HG02610 (cell line): ENCODE measurements at regions not wholly inside any gene's neighbourhood (a gene's known extent, or its start where the extent isn't known, plus 50 kb on each side); places are given as distances from the start of the nearest gene placed in this dataset.
"Not testable (repeated sequence)": the region's sequence is repeated elsewhere in the genome, so short reads cannot be mapped to it uniquely, and the experiment has no call there.

ENCODE experiments used
- ATAC-seq: cut with Tn5 transposase; IDR thresholded peaks from one replicate; pipeline ENCODE4 v1.9.1; 2021; ENCODE audit warnings: mild to moderate bottlenecking, moderate library complexity; ENCODE audit not compliant: unreplicated experiment

- no peak for ATAC-seq
Measured at GRCh38 chr10:56585447-56586171, 224.6 kb upstream of the ZWINT start.

DNA sequence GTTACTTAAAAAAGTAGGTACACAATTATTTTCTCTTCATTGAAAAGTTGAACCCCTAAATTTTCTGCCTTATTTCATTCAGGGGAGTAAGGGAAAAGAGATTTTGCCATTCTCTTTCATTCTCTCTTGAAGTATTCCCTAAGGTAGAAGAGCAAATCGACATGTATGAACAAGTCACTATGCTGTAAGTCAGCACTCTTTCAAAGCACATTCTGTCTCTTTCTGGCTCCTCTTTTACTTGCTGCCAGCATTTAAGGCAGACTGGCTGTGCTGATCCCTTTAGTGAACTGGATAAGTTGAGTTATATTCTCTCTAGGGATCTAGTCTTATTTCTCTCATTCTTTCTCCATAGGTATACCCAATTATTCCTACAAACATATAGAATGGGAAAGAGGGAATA is 222.3 kb upstream of the ZWINT start:
- no peak for ATAC-seq

GRCh38 chr10:56567580-56567979 is 206.5 kb upstream of the ZWINT start:
- ATAC-seq, result no peak

DNA sequence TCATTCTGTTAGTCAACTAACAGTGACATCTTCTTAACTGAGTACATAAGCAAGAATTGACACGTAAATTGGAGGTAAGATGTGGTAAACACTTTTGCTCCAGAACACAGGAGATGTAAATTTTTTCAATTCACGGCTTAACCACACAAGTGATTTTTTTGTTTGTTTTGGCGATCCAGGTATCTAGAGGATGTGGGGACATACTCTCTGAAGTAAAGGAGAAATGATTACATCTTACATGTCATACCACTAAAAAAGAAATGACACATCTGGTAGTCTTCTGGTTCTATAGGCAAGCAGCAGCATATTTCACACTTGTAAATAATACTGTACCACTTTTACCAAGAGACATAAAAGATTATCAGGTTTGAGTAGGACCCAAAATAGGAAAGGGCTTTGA is 200.3 kb upstream of the ZWINT start:
- peak; percentile 70 for ATAC-seq

GRCh38 chr10:56551037-56551436 is 190.0 kb upstream of the ZWINT start:
- no peak for ATAC-seq

- ATAC-seq, result no peak
Measured at GRCh38 chr10:56547163-56547562, 186.1 kb upstream of the ZWINT start.

- ATAC-seq, result peak; percentile 38
Measured at GRCh38 chr10:56537984-56538383, 176.9 kb upstream of the ZWINT start.

DNA sequence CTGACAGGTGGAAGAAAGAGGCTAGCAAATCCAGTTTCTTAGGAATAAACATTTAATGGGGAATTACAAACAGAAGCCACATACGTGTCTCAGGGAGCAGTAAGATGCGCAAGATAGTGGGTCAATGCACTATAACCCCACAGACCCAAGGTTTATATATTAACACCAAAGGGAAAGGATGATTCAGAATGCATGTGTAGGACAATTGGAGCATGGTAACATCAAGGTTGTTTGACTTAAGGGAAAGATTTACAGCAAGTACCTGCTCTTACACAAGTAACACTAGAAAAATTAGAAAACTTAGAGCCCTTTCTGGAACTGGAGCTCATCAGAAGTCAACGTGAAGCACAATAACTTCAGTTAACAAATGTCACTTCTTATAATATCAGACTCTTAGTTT is 161.1 kb upstream of the ZWINT start:
- no peak for ATAC-seq

- ATAC-seq, result no peak
Measured at GRCh38 chr10:56508562-56508961, 147.5 kb upstream of the ZWINT start.

DNA sequence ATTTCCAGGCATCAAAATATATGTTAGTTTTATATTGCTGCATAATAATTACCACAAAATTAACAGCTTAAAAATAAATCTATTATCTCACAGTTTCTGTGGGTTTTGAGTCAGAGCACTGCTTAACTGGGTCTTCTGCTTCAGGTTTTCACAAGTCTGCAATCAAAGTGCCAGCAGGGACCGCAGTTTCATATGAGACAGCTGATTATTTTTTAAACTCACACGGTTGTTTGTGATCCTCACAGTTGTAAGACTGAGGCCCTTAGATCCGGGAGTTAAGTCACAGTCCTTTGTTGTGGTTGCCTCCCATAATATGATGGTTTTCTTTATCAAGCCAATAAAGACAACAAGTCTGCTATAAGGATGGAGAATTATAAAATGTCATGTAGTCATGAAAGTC is 146.0 kb upstream of the ZWINT start:
- no peak for ATAC-seq

DNA sequence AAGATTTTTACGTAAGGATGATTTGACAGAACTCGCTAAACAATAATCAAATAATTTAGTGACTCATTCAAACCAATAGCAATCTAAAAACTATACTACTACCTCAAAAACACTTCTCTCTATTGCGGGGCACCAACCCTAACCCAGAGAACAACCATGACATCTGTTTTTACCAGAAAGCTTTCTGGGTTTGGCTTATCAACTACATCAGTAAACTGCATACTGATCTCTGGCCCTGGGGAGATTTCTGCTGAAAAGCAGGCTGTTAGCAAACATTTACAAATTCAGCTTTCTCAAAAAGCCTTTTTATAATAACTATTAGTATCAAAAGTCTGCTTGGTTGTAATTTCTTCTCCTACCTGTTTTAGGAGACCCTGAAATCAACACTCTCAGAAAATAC is 144.5 kb upstream of the ZWINT start:
- no peak for ATAC-seq

GRCh38 chr10:56496186-56496486 is 135.1 kb upstream of the ZWINT start:
- peak; percentile 65 for ATAC-seq

DNA sequence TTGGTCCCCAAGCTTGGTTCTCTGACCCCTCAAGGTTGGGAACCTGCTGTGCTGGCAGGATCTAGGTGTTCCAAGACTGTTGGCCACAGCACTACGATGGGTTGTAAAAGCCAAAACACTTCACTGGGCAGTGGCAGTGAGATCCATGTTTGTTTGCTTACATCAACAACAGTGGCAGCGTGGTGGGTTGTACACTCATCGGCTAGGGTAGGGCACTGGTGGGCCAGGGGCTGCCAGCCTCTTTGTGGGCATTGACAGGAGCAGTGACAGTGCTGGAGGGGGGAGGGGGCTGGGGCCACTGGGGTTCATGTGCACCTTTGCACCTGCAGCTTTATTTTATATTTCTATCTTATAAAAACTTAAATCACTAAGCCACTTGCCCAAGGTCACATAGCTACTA is 126.7 kb upstream of the ZWINT start:
- no peak for ATAC-seq

DNA sequence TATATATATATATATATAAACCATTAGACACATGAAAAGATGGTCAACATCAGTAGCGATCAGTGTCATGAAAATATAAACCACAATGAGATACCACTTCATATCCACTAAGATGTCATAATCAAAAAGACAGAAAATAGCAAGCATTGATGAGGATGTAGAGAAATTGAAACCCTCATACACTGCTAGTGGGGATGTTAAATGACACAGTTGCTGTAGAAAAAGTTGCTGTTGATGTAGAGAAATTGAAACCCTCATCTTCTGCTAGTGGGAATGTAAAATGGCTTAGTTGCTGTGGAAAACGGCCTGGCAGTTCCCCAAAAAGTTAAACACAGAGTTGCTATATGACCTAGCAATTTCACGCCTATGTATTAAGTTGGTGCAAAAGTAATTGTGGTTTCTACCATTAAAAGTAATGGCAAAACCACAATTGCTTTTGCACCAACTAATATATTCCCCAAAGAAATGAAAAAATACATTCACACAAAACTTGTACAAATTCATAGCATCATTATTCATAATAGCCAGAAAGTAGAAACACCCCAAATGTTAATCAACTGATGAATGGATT is 120.5 kb upstream of the ZWINT start:
- ATAC-seq, result peak; percentile 55

GRCh38 chr10:56472978-56473377 is 111.9 kb upstream of the ZWINT start:
- ATAC-seq, result no peak

GRCh38 chr10:56470701-56471100 is 109.6 kb upstream of the ZWINT start:
- ATAC-seq, result no peak

GRCh38 chr10:56469482-56469881 is 108.4 kb upstream of the ZWINT start:
- ATAC-seq, result peak; percentile 39

DNA sequence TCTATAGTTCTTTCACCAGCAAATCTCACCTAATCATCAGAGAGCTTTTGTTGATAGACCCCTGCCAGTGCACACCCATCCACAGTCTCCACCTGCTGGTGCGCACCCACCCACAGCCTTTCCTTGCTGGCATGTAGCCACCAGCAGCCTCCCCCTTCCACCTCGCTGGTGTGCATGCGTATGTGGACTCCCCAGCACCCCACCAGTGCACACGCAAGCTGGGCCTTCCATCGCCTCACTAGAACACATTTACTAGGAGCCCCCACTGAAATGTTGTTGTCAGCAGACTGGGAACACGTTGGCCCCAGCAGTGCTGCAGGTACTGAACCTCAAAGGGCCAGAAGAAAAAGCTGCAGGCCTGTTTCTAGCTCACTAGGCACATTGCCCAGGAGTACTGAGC is 104.9 kb upstream of the ZWINT start:
- no peak for ATAC-seq

DNA sequence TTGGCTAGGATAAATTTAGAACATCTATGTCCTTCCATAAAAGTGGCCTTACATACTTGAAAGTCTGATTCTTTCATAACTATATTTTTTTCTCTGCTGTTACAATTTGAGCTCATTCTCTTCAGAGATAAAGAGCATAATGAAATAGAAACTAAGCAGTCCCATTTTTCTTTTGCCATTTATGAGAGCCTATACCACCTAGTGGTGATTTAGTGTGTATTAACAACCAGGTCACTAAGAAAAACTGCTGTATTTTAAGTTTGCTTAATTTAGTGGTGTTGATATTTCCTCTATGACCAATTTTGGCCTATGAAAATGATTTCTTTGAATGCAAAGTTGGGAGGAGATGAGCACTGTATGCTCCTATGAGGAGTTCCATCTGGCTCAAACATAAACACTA is 88.7 kb upstream of the ZWINT start:
- no peak for ATAC-seq

GRCh38 chr10:56447613-56448012 is 86.6 kb upstream of the ZWINT start:
- ATAC-seq, result not testable (repeated sequence)

DNA sequence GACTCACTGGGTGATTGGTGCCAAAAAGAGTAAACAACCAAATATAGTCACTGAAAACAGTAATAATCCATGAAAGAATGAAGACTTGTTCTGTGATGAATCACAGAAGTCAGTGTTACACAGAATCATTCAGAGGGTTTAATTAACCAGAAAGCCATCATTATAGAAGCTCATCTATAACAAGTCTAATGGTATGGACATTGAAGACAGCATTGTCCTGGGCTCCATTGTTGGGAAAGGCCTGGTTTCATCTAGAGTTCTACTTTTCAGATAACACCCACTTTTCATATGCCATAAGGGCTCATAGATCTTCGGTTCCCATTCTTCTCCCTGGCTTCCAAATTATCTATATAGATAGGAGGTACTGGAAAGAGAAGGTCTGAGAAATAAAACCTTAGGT is 80.3 kb upstream of the ZWINT start:
- ATAC-seq, result not testable (repeated sequence)
